ENCODE measurements at regions not wholly inside any gene's neighbourhood (a gene's known extent, or its start where the extent isn't known, plus 50 kb on each side); places are given as distances from the start of the nearest gene placed in this dataset.

DNA sequence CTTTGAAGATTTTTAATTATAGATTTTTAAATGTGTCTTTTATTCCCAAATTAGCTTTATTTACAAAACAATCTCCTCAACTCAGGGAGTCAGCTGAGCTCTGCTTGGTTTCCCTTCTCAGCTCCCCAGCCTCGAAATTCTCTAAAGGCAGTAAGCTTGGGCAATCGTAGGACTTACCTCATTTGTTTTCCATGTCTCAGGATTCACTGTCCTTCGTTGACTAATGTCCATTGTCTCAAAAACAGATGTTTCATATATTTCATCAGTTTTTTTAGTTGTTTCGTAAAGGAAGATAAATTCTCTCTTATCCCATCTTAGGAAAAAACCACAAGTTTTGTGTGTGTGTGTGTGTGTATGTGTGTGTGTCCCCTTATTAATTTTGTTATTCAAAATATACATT lies 102.2 kb upstream of the ADGRF1 start:
- TF ChIP-seq, protein P1, sequence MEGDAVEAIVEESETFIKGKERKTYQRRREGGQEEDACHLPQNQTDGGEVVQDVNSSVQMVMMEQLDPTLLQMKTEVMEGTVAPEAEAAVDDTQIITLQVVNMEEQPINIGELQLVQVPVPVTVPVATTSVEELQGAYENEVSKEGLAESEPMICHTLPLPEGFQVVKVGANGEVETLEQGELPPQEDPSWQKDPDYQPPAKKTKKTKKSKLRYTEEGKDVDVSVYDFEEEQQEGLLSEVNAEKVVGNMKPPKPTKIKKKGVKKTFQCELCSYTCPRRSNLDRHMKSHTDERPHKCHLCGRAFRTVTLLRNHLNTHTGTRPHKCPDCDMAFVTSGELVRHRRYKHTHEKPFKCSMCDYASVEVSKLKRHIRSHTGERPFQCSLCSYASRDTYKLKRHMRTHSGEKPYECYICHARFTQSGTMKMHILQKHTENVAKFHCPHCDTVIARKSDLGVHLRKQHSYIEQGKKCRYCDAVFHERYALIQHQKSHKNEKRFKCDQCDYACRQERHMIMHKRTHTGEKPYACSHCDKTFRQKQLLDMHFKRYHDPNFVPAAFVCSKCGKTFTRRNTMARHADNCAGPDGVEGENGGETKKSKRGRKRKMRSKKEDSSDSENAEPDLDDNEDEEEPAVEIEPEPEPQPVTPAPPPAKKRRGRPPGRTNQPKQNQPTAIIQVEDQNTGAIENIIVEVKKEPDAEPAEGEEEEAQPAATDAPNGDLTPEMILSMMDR (IDR thresholded peaks at IDR 0.05), result no peak
- peaks cover 0 to 25% of the 10 kb centered on the region in 2 donors for H3K4me1 ChIP-seq
- no peak overlapping the region for H3K27ac ChIP-seq
- no peak for DNase-seq (ENCODE audit: low spot score)
- H3K27me3 ChIP-seq, result no peaks in the 10 kb centered on the region
- H3K4me3 ChIP-seq, result no peak overlapping the region
- no peaks in the 10 kb centered on the region for H3K36me3 ChIP-seq
- no peaks in the 10 kb centered on the region for H3K9me3 ChIP-seq

DNA sequence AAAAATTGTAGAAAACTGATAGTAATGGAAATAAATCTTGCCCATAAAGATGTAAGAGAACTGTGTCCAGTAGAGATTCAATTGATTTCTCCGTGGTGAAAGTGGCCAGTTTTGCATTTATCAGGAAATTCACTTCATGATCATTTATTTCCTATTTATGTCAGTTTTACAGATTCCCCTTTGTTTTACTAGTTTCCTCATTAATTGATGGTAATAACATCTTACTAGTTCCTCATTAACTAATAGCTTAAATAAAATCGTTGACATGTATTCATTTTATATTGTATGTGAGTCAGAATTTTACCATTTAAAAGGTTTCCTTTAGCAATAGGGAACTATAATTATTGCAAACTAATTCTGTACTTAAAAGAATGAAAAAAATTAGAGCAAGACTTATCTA lies 99.8 kb upstream of the ADGRF1 start:
- no peak overlapping the region for H3K4me3 ChIP-seq
- H3K27ac ChIP-seq, result no peak overlapping the region
- TF ChIP-seq, protein P1 (IDR thresholded peaks at IDR 0.05), result no peak
- H3K27me3 ChIP-seq, result no peaks in the 10 kb centered on the region
- no peaks in the 10 kb centered on the region for H3K36me3 ChIP-seq
- peaks cover 0 to 13% of the 10 kb centered on the region in 2 donors for H3K4me1 ChIP-seq
- H3K9me3 ChIP-seq, result no peaks in the 10 kb centered on the region
- no peak for DNase-seq (ENCODE audit: low spot score)

DNA sequence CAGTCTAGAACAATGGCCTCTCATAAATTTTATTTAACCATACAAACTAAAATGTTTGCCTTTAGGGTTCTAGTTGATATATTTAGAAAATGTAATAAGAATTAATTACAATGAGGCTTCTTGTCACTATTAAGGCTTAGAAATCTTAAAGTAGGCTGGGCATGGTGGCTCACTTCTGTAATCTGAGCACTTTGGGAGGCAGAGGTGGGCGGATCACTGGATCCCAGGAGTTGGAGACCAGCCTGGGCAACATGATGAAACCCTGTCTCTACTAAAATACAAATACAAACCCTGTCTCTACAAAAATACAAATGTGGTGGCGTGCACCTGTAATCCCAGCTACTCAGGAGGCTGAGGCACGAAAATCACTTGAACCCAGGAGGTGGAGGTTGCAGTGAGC lies 99.0 kb upstream of the ADGRF1 start:
- H3K4me1 ChIP-seq, result peaks cover 0 to 7% of the 10 kb centered on the region in 2 donors
- no peaks in the 10 kb centered on the region for H3K27me3 ChIP-seq
- H3K4me3 ChIP-seq, result no peak overlapping the region
- TF ChIP-seq, protein P1 (IDR thresholded peaks at IDR 0.05), result no peak
- no peak overlapping the region for H3K27ac ChIP-seq
- DNase-seq (ENCODE audit: low spot score), result no peak
- no peaks in the 10 kb centered on the region for H3K36me3 ChIP-seq
- no peaks in the 10 kb centered on the region for H3K9me3 ChIP-seq

DNA sequence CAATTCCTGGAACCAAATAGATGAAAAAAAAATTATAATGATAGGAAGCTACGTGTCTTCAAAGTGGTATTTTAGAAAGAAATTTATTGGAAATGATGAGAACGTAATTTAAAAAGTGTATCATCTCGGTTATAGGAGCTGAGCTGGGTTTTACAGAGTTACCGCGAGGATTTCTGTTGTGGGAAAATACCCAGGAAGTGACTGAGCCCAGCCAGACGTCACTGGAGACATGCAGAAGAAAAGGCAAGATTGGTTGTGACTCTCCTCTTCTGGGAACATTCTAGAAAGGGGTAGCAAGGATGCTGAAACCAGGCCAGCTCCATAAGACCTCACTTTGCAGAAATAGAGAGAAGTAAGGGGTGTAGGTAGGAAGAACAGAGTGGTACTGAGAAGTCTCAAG lies 95.9 kb upstream of the ADGRF1 start:
- no peak for DNase-seq (ENCODE audit: low spot score)
- Histone ChIP-seq H3K27me3 (no peaks in the 10 kb centered on the region), H3K9me3 (no peaks in the 10 kb centered on the region), H3K27ac (no peak overlapping the region), H3K4me1 (peaks cover 0 to 6% of the 10 kb centered on the region in 2 donors), H3K4me3 (no peak overlapping the region), H3K36me3 (no peaks in the 10 kb centered on the region)
- TF ChIP-seq, protein P1 (IDR thresholded peaks at IDR 0.05), result no peak

DNA sequence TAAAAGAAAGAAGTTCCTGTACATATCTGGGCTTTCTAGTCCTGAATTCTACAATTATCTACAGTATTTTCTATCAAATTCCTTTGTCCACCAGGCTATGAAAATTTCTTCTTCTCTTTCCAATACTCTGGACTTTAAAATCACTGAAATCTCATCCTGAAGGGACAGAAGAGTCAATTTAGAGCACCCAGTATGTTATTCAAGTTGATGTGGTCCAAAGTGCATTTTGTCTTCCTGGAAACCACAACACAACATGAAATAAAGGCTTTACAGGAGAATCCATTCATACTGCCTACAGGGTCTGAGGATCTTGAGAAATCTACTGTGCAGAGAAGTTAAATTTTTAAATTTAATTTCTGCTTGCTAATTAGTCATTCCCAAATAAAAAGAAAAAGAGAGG lies 94.9 kb upstream of the ADGRF1 start:
- H3K9me3 ChIP-seq, result no peaks in the 10 kb centered on the region

DNA sequence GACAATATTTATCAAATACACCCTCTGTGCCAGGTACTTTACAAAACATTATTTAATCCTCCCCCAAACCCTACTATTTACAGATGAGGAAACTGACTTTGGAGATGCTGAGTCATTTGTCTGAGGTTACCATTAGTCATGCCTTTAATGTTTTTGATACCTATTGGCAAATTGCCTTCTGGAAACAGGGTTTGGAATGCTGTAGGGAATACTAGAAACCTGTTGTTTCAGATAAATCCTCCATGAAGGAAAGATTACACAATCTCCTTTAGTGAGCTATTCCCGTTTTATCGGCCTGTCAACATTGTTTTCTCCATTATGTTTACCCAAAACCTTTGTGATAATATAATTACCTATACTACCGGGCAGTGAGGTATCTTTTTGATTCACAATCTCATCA lies 93.6 kb upstream of the ADGRF1 start:
- TF ChIP-seq, protein P1 (IDR thresholded peaks at IDR 0.05), result no peak
- Histone ChIP-seq H3K9me3 (no peaks in the 10 kb centered on the region), H3K36me3 (no peaks in the 10 kb centered on the region), H3K27ac (no peak overlapping the region), H3K27me3 (no peaks in the 10 kb centered on the region), H3K4me3 (no peak overlapping the region), H3K4me1 (peaks cover 0 to 8% of the 10 kb centered on the region in 2 donors)
- DNase-seq (ENCODE audit: low spot score), result no peak

More for the DNA sequence above, 94.9 kb upstream of the ADGRF1 start:
- DNase-seq (ENCODE audit: low spot score), result no peak
- Histone ChIP-seq H3K27ac (no peak overlapping the region), H3K4me3 (no peak overlapping the region), H3K4me1 (peaks cover 0 to 6% of the 10 kb centered on the region in 2 donors), H3K27me3 (no peaks in the 10 kb centered on the region), H3K36me3 (no peaks in the 10 kb centered on the region)
- TF ChIP-seq, protein P1 (IDR thresholded peaks at IDR 0.05), result no peak
